HG03342 (cell line): ENCODE measurements at regions not wholly inside any gene's neighbourhood (a gene's known extent, or its start where the extent isn't known, plus 50 kb on each side); places are given as distances from the start of the nearest gene placed in this dataset.
"Not testable (repeated sequence)": the region's sequence is repeated elsewhere in the genome, so short reads cannot be mapped to it uniquely, and the experiment has no call there.

Source experiments
- ATAC-seq: cut with Tn5 transposase; IDR thresholded peaks from one replicate; pipeline ENCODE4 v1.9.1; 2021; ENCODE audit warnings: mild to moderate bottlenecking, moderate library complexity; ENCODE audit not compliant: unreplicated experiment

GRCh38 chr22:48621085-48621484 lies 1206.6 kb downstream of the BRD1 start:
- no peak for ATAC-seq

- not testable (repeated sequence) for ATAC-seq
Observed at GRCh38 chr22:48620460-48620859, 1207.2 kb downstream of the BRD1 start.

- no peak for ATAC-seq
Observed at GRCh38 chr22:48619721-48620120, 1208.0 kb downstream of the BRD1 start.

GRCh38 chr22:48618326-48618725 lies 1209.3 kb downstream of the BRD1 start:
- ATAC-seq, result no peak

GRCh38 chr22:48616656-48617055 lies 1211.0 kb downstream of the BRD1 start:
- no peak for ATAC-seq

GRCh38 chr22:48615171-48616008 lies 1212.3 kb downstream of the BRD1 start:
- no peak for ATAC-seq

GRCh38 chr22:48613566-48614200 lies 1214.0 kb downstream of the BRD1 start:
- ATAC-seq, result no peak

GRCh38 chr22:48612077-48612995 lies 1215.3 kb downstream of the BRD1 start:
- ATAC-seq, result no peak

- no peak for ATAC-seq
Observed at GRCh38 chr22:48609279-48609865, 1218.3 kb downstream of the BRD1 start.

- ATAC-seq, result no peak
Observed at GRCh38 chr22:48607901-48608662, 1219.6 kb downstream of the BRD1 start.

GRCh38 chr22:48606684-48607307 lies 1220.9 kb downstream of the BRD1 start:
- ATAC-seq, result no peak

GRCh38 chr22:48605856-48606481 lies 1221.7 kb downstream of the BRD1 start:
- no peak for ATAC-seq

- no peak for ATAC-seq
Observed at GRCh38 chr22:48605125-48605524, 1222.5 kb downstream of the BRD1 start.

- ATAC-seq, result no peak
Observed at GRCh38 chr22:48603621-48604320, 1223.9 kb downstream of the BRD1 start.

GRCh38 chr22:48602805-48603518 lies 1224.7 kb downstream of the BRD1 start:
- no peak for ATAC-seq

- ATAC-seq, result no peak
Observed at GRCh38 chr22:48600681-48601080, 1227.0 kb downstream of the BRD1 start.

- no peak for ATAC-seq
Observed at GRCh38 chr22:48600171-48600570, 1227.5 kb downstream of the BRD1 start.

- ATAC-seq, result no peak
Observed at GRCh38 chr22:48599346-48599745, 1228.3 kb downstream of the BRD1 start.
